ENCODE measurements at regions not wholly inside any gene's neighbourhood (a gene's known extent, or its start where the extent isn't known, plus 50 kb on each side); places are given as distances from the start of the nearest gene placed in this dataset.

- Mint-ChIP-seq H3K36me3 (ENCODE audit: low read depth) (no peaks in the 10 kb centered on the region), H3K9me3 (ENCODE audit: low read depth) (peaks cover 7% of the 10 kb centered on the region), H3K4me1 (ENCODE audit: low read depth) (peaks cover 11% of the 10 kb centered on the region), H3K27ac (ENCODE audit: unreplicated experiment) (no peak overlapping the region), H3K4me3 (ENCODE audit: unreplicated experiment) (no peak overlapping the region), H3K27me3 (ENCODE audit: low read depth) (no peaks in the 10 kb centered on the region)
- DNase-seq (ENCODE audit: low spot score), result no peak
- TF ChIP-seq, protein P1, sequence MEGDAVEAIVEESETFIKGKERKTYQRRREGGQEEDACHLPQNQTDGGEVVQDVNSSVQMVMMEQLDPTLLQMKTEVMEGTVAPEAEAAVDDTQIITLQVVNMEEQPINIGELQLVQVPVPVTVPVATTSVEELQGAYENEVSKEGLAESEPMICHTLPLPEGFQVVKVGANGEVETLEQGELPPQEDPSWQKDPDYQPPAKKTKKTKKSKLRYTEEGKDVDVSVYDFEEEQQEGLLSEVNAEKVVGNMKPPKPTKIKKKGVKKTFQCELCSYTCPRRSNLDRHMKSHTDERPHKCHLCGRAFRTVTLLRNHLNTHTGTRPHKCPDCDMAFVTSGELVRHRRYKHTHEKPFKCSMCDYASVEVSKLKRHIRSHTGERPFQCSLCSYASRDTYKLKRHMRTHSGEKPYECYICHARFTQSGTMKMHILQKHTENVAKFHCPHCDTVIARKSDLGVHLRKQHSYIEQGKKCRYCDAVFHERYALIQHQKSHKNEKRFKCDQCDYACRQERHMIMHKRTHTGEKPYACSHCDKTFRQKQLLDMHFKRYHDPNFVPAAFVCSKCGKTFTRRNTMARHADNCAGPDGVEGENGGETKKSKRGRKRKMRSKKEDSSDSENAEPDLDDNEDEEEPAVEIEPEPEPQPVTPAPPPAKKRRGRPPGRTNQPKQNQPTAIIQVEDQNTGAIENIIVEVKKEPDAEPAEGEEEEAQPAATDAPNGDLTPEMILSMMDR (IDR thresholded peaks at IDR 0.05), result no peak
Observed at GRCh38 chr16:86704516-86704915, 126.2 kb downstream of the FOXL1 start.

DNA sequence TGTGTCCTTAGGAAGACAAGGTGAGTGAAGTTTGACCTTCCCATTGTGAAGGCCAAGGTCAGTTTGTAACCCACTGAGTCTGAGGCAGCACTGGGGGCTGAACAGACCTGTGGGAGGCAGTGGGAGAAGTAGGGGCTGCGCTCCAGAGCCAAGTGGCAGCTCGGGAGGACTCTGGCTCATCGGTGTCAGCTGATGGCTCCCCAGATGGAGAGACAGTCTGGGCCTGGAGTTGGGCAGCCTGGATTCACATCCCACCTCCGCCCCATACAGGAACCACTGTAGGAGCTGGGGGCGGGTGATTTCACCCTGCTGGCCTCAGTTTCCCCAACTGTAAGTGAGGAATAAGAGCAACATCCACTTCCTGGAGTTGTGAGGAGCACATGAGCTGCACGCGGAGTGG is 128.4 kb downstream of the FOXL1 start:
- H3K9me3 Mint-ChIP-seq (ENCODE audit: low read depth), result peaks cover 7% of the 10 kb centered on the region
- peaks cover 3% of the 10 kb centered on the region for H3K27me3 Mint-ChIP-seq (ENCODE audit: low read depth)
- TF ChIP-seq, protein P1 (IDR thresholded peaks at IDR 0.05), result no peak
- H3K27ac Mint-ChIP-seq (ENCODE audit: unreplicated experiment), result no peak overlapping the region
- no peak overlapping the region for H3K4me3 Mint-ChIP-seq (ENCODE audit: unreplicated experiment)
- peaks cover 3% of the 10 kb centered on the region for H3K4me1 Mint-ChIP-seq (ENCODE audit: low read depth)
- no peaks in the 10 kb centered on the region for H3K36me3 Mint-ChIP-seq (ENCODE audit: low read depth)
- no peak for DNase-seq (ENCODE audit: low spot score)

DNA sequence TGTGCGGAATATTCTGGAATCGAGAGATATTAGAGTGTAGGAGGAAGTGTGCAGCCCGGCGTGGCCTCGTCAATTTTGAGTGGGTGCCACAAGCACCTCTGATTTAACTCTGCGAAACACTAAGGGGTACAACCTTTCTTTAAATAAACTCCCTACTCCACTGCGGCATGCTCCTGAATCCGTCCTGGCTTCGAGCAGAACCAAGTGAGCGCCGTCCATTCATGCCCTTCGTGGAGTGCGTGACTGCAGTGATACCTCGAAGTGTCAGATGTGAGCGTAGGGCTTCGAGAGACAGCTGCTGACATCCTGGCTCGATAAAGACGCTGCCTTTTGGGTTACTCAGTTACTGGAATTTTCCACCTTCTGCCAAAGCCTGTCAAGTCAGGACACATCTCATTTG is 128.8 kb downstream of the FOXL1 start:
- H3K4me3 Mint-ChIP-seq (ENCODE audit: unreplicated experiment), result no peak overlapping the region
- no peak overlapping the region for H3K27ac Mint-ChIP-seq (ENCODE audit: unreplicated experiment)
- H3K9me3 Mint-ChIP-seq (ENCODE audit: low read depth), result peaks cover 7% of the 10 kb centered on the region
- TF ChIP-seq, protein P1 (IDR thresholded peaks at IDR 0.05), result no peak
- peaks cover 3% of the 10 kb centered on the region for H3K4me1 Mint-ChIP-seq (ENCODE audit: low read depth)
- H3K27me3 Mint-ChIP-seq (ENCODE audit: low read depth), result peaks cover 5% of the 10 kb centered on the region
- no peak for DNase-seq (ENCODE audit: low spot score)
- no peaks in the 10 kb centered on the region for H3K36me3 Mint-ChIP-seq (ENCODE audit: low read depth)

- H3K27ac Mint-ChIP-seq (ENCODE audit: unreplicated experiment), result no peak overlapping the region
- no peak overlapping the region for H3K4me3 Mint-ChIP-seq (ENCODE audit: unreplicated experiment)
- no peak for DNase-seq (ENCODE audit: low spot score)
- TF ChIP-seq, protein P1 (IDR thresholded peaks at IDR 0.05), result no peak
- no peaks in the 10 kb centered on the region for H3K36me3 Mint-ChIP-seq (ENCODE audit: low read depth)
- H3K27me3 Mint-ChIP-seq (ENCODE audit: low read depth), result peaks cover 5% of the 10 kb centered on the region
- H3K9me3 Mint-ChIP-seq (ENCODE audit: low read depth), result peaks cover 7% of the 10 kb centered on the region
- peaks cover 3% of the 10 kb centered on the region for H3K4me1 Mint-ChIP-seq (ENCODE audit: low read depth)
Observed at GRCh38 chr16:86707581-86707980, 129.2 kb downstream of the FOXL1 start.

- Mint-ChIP-seq H3K9me3 (ENCODE audit: low read depth) (peaks cover 7% of the 10 kb centered on the region), H3K27me3 (ENCODE audit: low read depth) (peaks cover 5% of the 10 kb centered on the region), H3K4me3 (ENCODE audit: unreplicated experiment) (no peak overlapping the region), H3K27ac (ENCODE audit: unreplicated experiment) (no peak overlapping the region), H3K36me3 (ENCODE audit: low read depth) (no peaks in the 10 kb centered on the region), H3K4me1 (ENCODE audit: low read depth) (peaks cover 3% of the 10 kb centered on the region)
- no peak for DNase-seq (ENCODE audit: low spot score)
- TF ChIP-seq, protein P1 (IDR thresholded peaks at IDR 0.05), result no peak
Observed at GRCh38 chr16:86708431-86708830, 130.1 kb downstream of the FOXL1 start.
